CD4-positive, alpha-beta memory T cell (primary cell): ENCODE measurements at regions not wholly inside any gene's neighbourhood (a gene's known extent, or its start where the extent isn't known, plus 50 kb on each side); places are given as distances from the start of the nearest gene placed in this dataset.

Source experiments
- CTCF ChIA-PET: fragments of 350-600 bp; sonication (Branson Sonifier 250); formaldehyde crosslinking; loops from one replicate; lab custom pipeline; 2021; ENCODE audit warnings: inconsistent platforms; ENCODE audit not compliant: partially characterized antibody; lab: Charles Lee
- POLR2A ChIA-PET: fragments of 350-600 bp; sonication (Branson Sonifier 250); formaldehyde crosslinking; loops from one replicate; lab custom pipeline; 2021; ENCODE audit not compliant: partially characterized antibody; lab: Charles Lee
- DNase-seq, 5 donors: peaks; one replicate each; pipeline versions ENCODE4 v3.0.0 to v3.0.0-alpha.2; 2020 to 2022; ENCODE audit warnings: mixed read lengths in 1 of 5
- H3K27ac ChIP-seq: one replicate; pipeline ENCODE4 v1.7.0; 2013; ENCODE audit warnings: low read depth, low read length
- H3K27me3 ChIP-seq: 2 replicates; pipeline ENCODE4 v1.7.0; 2013; ENCODE audit warnings: mild to moderate bottlenecking, low read length, moderate library complexity; ENCODE audit not compliant: insufficient read depth
- H3K36me3 ChIP-seq: 2 replicates; pipeline ENCODE4 v1.7.0; 2013; ENCODE audit warnings: mild to moderate bottlenecking, low read length, moderate library complexity; ENCODE audit not compliant: insufficient read depth
- H3K4me1 ChIP-seq: 2 replicates; pipeline ENCODE4 v1.7.0; 2013; ENCODE audit warnings: mild to moderate bottlenecking, low read length, moderate library complexity; ENCODE audit not compliant: insufficient read depth
- H3K4me3 ChIP-seq, 2 donors: one replicate each; pipeline ENCODE4 v1.7.0; 2013; ENCODE audit warnings: low read length in 2 of 2, mild to moderate bottlenecking in 1 of 2
- H3K9me3 ChIP-seq, 2 donors: one replicate each; pipeline ENCODE4 v1.7.0; 2013; ENCODE audit warnings: low read length in 2 of 2, control low read depth in 1 of 2; ENCODE audit not compliant: control insufficient read depth in 1 of 2
- H3K27ac Mint-ChIP-seq, 7 donors: one replicate each; pipeline ENCODE4 v1.8.0; 2020 to 2021; ENCODE audit warnings: mixed read lengths in 7 of 7, mild to moderate bottlenecking in 6 of 7, inconsistent platforms in 3 of 7, moderate library complexity in 3 of 7
- H3K27me3 Mint-ChIP-seq, 2 donors: one replicate each; pipeline ENCODE4 v1.8.0; 2020 to 2021; ENCODE audit warnings: mixed read lengths in 2 of 2
- H3K36me3 Mint-ChIP-seq, 2 donors: one replicate each; pipeline ENCODE4 v1.8.0; 2020 to 2021; ENCODE audit warnings: mixed read lengths in 2 of 2, inconsistent platforms in 1 of 2, mild to moderate bottlenecking in 1 of 2
- H3K4me1 Mint-ChIP-seq, 4 donors: one replicate each; pipeline ENCODE4 v1.8.0; 2020 to 2021; ENCODE audit warnings: mixed read lengths in 4 of 4, mild to moderate bottlenecking in 1 of 4
- H3K4me3 Mint-ChIP-seq, 8 donors: one replicate each; pipeline ENCODE4 v1.8.0; 2020 to 2021; ENCODE audit warnings: mixed read lengths in 8 of 8, mild to moderate bottlenecking in 7 of 8, moderate library complexity in 6 of 8, inconsistent platforms in 3 of 8
- H3K9me3 Mint-ChIP-seq, 8 donors: one replicate each; pipeline ENCODE4 v1.8.0; 2020 to 2021; ENCODE audit warnings: mixed read lengths in 8 of 8, mild to moderate bottlenecking in 5 of 8, inconsistent platforms in 3 of 8, moderate library complexity in 1 of 8
- intact Hi-C: fragments of 100-400 bp; cut with micrococcal nuclease; formaldehyde crosslinking; loops from one replicate; pipeline ENCODE4 v1.15.1; 2023

DNA sequence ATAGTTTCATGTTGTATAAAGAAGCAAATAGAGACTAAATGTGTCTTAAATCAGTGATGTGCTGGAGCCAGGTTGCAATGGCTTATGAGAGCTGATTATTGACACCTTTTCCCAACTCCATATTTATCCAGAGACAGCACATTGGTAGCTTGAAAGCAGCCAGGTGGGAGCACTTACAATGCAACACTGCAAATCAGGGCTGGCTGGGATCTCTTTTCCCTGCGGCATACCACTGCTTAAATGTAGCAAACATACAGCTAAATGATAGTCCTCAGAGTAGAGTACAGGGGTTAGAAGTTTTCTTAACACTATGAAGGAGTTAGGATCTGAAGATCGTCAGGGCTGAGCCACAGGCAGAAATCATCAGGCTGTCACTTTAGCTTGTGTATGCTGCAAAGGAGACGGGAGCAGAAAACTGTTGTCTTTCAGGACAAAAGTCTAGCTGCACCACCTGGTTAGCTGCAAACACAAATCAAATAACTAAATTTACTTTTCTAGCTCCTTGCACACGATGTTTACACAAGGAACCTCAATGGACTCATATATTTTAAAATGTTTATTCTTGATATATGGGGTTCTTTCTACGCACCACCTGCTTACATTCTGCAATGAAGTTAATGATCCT lies 527.3 kb downstream of the TLL1 start:
- CTCF ChIA-PET = interaction anchor here (0.7 to 2.0 kb wide), 2 partner anchors 9 to 14 kb away, joined by 3 to 4 read pairs; no protein-coding TSS in a partner anchor
- H3K4me3 Mint-ChIP-seq = no peak overlapping the region
- POLR2A ChIA-PET = no interaction called here

DNA sequence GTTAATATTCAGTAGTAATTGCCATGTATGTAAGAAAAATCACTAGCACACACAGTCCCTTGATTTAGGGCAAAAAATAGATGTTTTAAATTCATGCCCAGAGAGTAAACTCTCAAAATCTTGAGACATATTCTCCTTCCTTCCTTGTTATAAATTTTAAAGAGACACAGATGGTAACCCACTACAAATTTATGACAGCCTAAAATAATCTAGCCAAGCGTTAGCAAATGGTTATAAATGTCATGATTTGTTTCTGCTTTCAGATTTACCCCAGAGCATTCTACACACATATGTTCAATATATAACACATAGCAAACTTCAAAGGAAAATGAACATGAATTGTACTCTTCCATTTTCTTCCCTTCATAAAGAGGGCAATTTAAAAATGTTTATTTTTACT lies 540.3 kb downstream of the TLL1 start:
- H3K4me3 Mint-ChIP-seq = no peak overlapping the region
- Histone ChIP-seq H3K36me3 (no peaks in the 10 kb centered on the region), H3K27me3 (no peaks in the 10 kb centered on the region), H3K27ac (no peak overlapping the region), H3K4me1 (no peaks in the 10 kb centered on the region), H3K9me3 (no peaks in the 10 kb centered on the region), H3K4me3 (no peak overlapping the region)
- H3K36me3 Mint-ChIP-seq = no peaks in the 10 kb centered on the region
- CTCF ChIA-PET = no interaction called here
- no peaks in the 10 kb centered on the region for H3K4me1 Mint-ChIP-seq
- no peaks in the 10 kb centered on the region for H3K27me3 Mint-ChIP-seq
- no peak for DNase-seq
- no peak overlapping the region for H3K27ac Mint-ChIP-seq
- H3K9me3 Mint-ChIP-seq = peaks cover 0 to 20% (median 8%) of the 10 kb centered on the region in 8 donors
- POLR2A ChIA-PET = no interaction called here
- intact Hi-C loops = no loop called here

More for the DNA sequence above, 527.3 kb downstream of the TLL1 start:
- Mint-ChIP-seq H3K4me1 (no peaks in the 10 kb centered on the region), H3K9me3 (peaks cover 0 to 5% (median under 1%) of the 10 kb centered on the region in 8 donors), H3K36me3 (no peaks in the 10 kb centered on the region), H3K27ac (no peak overlapping the region), H3K27me3 (no peaks in the 10 kb centered on the region)
- DNase-seq = no peak
- H3K9me3 ChIP-seq = no peaks in the 10 kb centered on the region
- H3K27me3 ChIP-seq = no peaks in the 10 kb centered on the region
- no peaks in the 10 kb centered on the region for H3K4me1 ChIP-seq
- intact Hi-C loops = no loop called here
- no peak overlapping the region for H3K27ac ChIP-seq
- H3K36me3 ChIP-seq = no peaks in the 10 kb centered on the region
- H3K4me3 ChIP-seq = no peak overlapping the region

DNA sequence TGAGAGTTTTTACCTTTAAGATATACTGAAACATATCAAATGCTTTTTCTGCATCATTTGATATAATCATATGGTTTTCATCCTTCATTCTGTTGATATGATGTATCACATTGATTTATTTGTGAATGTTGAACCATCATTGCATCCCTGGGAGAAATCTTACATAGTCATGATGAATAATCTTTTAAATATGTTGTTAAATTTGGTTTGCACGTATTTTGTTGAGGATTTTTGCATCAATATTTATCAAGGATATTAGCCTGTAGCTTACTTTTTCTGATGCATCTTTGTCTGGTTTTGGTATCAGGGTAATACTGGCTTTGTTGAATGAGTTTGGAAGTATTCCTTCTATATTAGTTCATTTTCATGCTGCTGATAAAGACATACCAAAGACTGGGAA lies 541.4 kb downstream of the TLL1 start:
- intact Hi-C loops = no loop called here
- no peak overlapping the region for H3K4me3 Mint-ChIP-seq
- H3K4me1 ChIP-seq = no peaks in the 10 kb centered on the region
- no peak overlapping the region for H3K27ac ChIP-seq
- H3K27me3 Mint-ChIP-seq = no peaks in the 10 kb centered on the region
- ChIA-PET POLR2A (no interaction called here), CTCF (interaction anchor here (0.6 kb wide), 1 partner anchor 14 kb away, joined by 3 read pairs; no protein-coding TSS in a partner anchor)
- H3K9me3 ChIP-seq = no peaks in the 10 kb centered on the region
- H3K4me1 Mint-ChIP-seq = no peaks in the 10 kb centered on the region
- peaks cover 0 to 30% (median 11%) of the 10 kb centered on the region in 8 donors for H3K9me3 Mint-ChIP-seq
- no peak for DNase-seq
- no peak overlapping the region for H3K27ac Mint-ChIP-seq
- H3K36me3 Mint-ChIP-seq = no peaks in the 10 kb centered on the region
- no peaks in the 10 kb centered on the region for H3K27me3 ChIP-seq
- H3K4me3 ChIP-seq = no peak overlapping the region
- no peaks in the 10 kb centered on the region for H3K36me3 ChIP-seq

DNA sequence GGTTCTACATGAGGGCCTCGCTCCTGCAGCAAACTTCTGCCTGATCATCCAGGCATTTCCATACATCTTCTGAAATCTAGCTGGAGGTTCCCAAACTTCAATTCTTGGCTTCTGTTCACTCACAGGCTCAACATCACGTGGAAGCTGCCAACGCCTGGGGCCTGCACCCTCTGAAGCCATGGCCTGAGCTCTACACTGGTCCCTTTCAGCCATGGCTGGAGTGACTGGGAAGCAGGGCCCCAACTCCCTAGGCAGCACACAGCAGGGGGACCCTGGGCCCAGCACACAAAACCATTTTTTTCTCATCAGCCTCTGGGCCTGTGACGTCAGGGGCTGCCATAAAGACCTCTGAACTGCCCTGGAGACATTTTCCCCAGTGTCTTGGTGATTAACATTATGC lies 542.7 kb downstream of the TLL1 start:
- Mint-ChIP-seq H3K4me3 (no peak overlapping the region), H3K9me3 (peaks cover 0 to 33% (median 11%) of the 10 kb centered on the region in 8 donors), H3K36me3 (no peaks in the 10 kb centered on the region), H3K27me3 (no peaks in the 10 kb centered on the region), H3K27ac (no peak overlapping the region), H3K4me1 (no peaks in the 10 kb centered on the region)
- H3K4me3 ChIP-seq = no peak overlapping the region
- intact Hi-C loops = no loop called here
- no peaks in the 10 kb centered on the region for H3K4me1 ChIP-seq
- no peaks in the 10 kb centered on the region for H3K27me3 ChIP-seq
- H3K27ac ChIP-seq = no peak overlapping the region
- H3K9me3 ChIP-seq = no peaks in the 10 kb centered on the region
- ChIA-PET POLR2A (no interaction called here), CTCF (no interaction called here)
- no peak for DNase-seq
- no peaks in the 10 kb centered on the region for H3K36me3 ChIP-seq

DNA sequence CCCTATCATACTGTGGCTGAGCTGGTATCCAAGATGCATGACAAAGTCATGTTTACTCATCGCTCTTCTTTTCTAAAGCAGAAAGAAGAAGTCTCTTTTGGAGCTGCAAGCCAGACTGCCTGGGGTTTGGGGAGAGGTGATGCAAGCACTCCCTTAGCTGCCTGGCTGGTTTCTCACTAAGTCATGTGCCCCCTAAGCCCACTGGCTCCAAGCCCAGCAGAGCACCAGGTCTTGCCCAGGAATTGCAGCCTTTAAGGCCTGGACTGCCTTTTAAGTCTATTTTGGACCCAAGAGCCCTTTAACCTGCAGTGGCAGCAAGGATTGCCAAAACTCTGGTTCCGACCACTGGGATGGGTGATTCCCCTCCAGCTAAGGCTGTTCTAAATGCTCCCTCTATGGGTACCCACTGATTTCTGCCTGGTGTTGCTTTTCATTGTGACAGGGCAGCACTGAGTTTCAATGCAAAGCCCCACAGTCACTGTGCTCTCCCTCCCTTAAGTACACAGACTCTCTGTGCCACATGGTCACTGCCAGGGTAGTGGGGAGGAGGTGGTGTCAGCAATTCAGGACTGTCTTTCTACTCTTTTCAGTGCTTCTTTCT lies 548.6 kb downstream of the TLL1 start:
- POLR2A ChIA-PET = no interaction called here
- no peaks in the 10 kb centered on the region for H3K4me1 Mint-ChIP-seq
- Histone ChIP-seq H3K27me3 (no peaks in the 10 kb centered on the region), H3K27ac (no peak overlapping the region), H3K36me3 (no peaks in the 10 kb centered on the region), H3K4me1 (no peaks in the 10 kb centered on the region), H3K4me3 (no peak overlapping the region), H3K9me3 (no peaks in the 10 kb centered on the region)
- no peaks in the 10 kb centered on the region for H3K27me3 Mint-ChIP-seq
- H3K36me3 Mint-ChIP-seq = no peaks in the 10 kb centered on the region
- intact Hi-C loops = no loop called here
- CTCF ChIA-PET = no interaction called here
- no peak for DNase-seq
- H3K27ac Mint-ChIP-seq = no peak overlapping the region
- no peak overlapping the region for H3K4me3 Mint-ChIP-seq
- peaks cover 0 to 32% (median 12%) of the 10 kb centered on the region in 8 donors for H3K9me3 Mint-ChIP-seq

DNA sequence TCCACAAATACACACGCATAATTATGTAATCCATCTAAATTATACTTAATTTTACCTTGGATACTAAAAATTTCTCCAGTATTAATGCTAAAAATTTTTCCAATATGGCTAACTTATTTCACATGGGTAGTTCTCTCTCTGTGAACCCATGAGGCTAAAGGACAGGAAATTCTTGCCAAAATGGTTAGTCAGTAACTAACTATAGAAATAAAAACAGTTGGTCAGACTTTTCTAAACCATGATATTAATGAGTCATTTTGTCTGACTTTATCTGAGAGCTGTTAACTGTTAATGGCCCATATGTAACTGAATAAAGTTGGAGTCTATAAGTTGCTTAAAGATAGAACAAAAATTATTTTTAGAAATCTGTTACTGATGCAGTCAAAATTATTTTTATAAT lies 549.4 kb downstream of the TLL1 start:
- POLR2A ChIA-PET = no interaction called here
- intact Hi-C loops = no loop called here
- peaks cover 0 to 28% (median 10%) of the 10 kb centered on the region in 8 donors for H3K9me3 Mint-ChIP-seq
- Histone ChIP-seq H3K4me1 (no peaks in the 10 kb centered on the region), H3K4me3 (no peak overlapping the region), H3K9me3 (no peaks in the 10 kb centered on the region), H3K27me3 (no peaks in the 10 kb centered on the region), H3K27ac (no peak overlapping the region), H3K36me3 (no peaks in the 10 kb centered on the region)
- CTCF ChIA-PET = no interaction called here
- H3K4me3 Mint-ChIP-seq = no peak overlapping the region
- no peak overlapping the region for H3K27ac Mint-ChIP-seq
- H3K27me3 Mint-ChIP-seq = no peaks in the 10 kb centered on the region
- H3K36me3 Mint-ChIP-seq = no peaks in the 10 kb centered on the region
- no peaks in the 10 kb centered on the region for H3K4me1 Mint-ChIP-seq
- no peak for DNase-seq

DNA sequence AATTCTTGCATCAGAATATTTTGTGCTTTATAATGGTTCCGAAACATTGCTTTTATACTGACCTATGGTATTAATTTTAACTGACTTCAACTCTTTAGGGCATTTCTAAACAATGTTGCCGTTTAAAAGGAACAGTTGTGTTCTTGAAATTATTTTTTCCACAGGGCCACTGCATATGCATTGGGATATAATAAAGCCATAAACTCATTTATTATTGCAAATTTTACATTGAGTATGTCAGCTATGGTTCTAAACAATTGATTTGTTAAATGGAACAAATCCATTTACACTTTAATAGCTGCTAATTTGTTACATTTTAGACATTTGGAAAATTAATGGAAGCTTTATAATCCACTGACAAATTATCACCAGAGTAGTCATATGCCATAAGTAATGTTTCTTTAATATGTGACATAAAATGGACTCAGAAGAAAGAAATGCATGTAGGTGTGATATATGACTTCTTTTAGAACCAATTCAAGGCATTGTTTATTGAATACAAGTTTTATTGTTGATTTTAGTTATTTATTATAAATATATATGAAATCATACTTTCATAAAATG lies 553.3 kb downstream of the TLL1 start:
- Histone ChIP-seq H3K9me3 (peaks cover 0 to 7% of the 10 kb centered on the region in 2 donors), H3K36me3 (no peaks in the 10 kb centered on the region), H3K4me1 (no peaks in the 10 kb centered on the region), H3K27ac (no peak overlapping the region), H3K4me3 (no peak overlapping the region), H3K27me3 (no peaks in the 10 kb centered on the region)
- Mint-ChIP-seq H3K27ac (no peak overlapping the region), H3K4me1 (no peaks in the 10 kb centered on the region), H3K27me3 (no peaks in the 10 kb centered on the region), H3K4me3 (no peak overlapping the region), H3K36me3 (no peaks in the 10 kb centered on the region), H3K9me3 (peaks cover 0 to 5% (median 2%) of the 10 kb centered on the region in 8 donors)
- CTCF ChIA-PET = no interaction called here
- POLR2A ChIA-PET = no interaction called here
- intact Hi-C loops = no loop called here
- no peak for DNase-seq
